Endothelial cell (in vitro differentiated cells): ENCODE measurements at regions not wholly inside any gene's neighbourhood (a gene's known extent, or its start where the extent isn't known, plus 50 kb on each side); places are given as distances from the start of the nearest gene placed in this dataset.

ENCODE experiments used
- DNase-seq: peaks from one replicate; pipeline ENCODE4 v3.0.0; 2021; ENCODE audit warnings: low spot score
- H3K27ac Mint-ChIP-seq: one replicate; pipeline ENCODE4 v1.8.0; 2021; ENCODE audit warnings: mixed read lengths, inconsistent platforms; ENCODE audit not compliant: unreplicated experiment
- H3K27me3 Mint-ChIP-seq: one replicate; pipeline ENCODE4 v1.8.0; 2021; ENCODE audit warnings: mild to moderate bottlenecking, moderate library complexity, mixed read lengths, inconsistent platforms; ENCODE audit not compliant: unreplicated experiment
- H3K36me3 Mint-ChIP-seq: one replicate; pipeline ENCODE4 v1.8.0; 2021; ENCODE audit warnings: mild to moderate bottlenecking, low read depth, mixed read lengths, inconsistent platforms; ENCODE audit not compliant: unreplicated experiment
- H3K4me1 Mint-ChIP-seq: one replicate; pipeline ENCODE4 v1.8.0; 2021; ENCODE audit warnings: mild to moderate bottlenecking, mixed read lengths, inconsistent platforms; ENCODE audit not compliant: unreplicated experiment
- H3K4me3 Mint-ChIP-seq: one replicate; pipeline ENCODE4 v1.8.0; 2021; ENCODE audit warnings: mild to moderate bottlenecking, mixed read lengths, inconsistent platforms; ENCODE audit not compliant: unreplicated experiment
- H3K9me3 Mint-ChIP-seq: one replicate; pipeline ENCODE4 v1.8.0; 2021; ENCODE audit warnings: mixed read lengths, inconsistent platforms; ENCODE audit not compliant: unreplicated experiment
- CTCF ChIP-seq: fragments of 200-600 bp; sonication (generic); IDR thresholded peaks from one replicate; pipeline ENCODE4 v1.5.0; 2021; ENCODE audit warnings: antibody characterized with exemption; ENCODE audit not compliant: unreplicated experiment

- H3K4me3 Mint-ChIP-seq, result no peak overlapping the region
- TF ChIP-seq CTCF, result no peak
- DNase-seq, result no peak
- H3K36me3 Mint-ChIP-seq, result no peaks in the 10 kb centered on the region
- H3K27me3 Mint-ChIP-seq, result no peaks in the 10 kb centered on the region
- H3K4me1 Mint-ChIP-seq, result peaks cover 4% of the 10 kb centered on the region
- H3K27ac Mint-ChIP-seq, result no peak overlapping the region
- no peaks in the 10 kb centered on the region for H3K9me3 Mint-ChIP-seq
These were observed 126.3 kb upstream of the SEC61G start for GRCh38 chr7:54885285-54885684.

GRCh38 chr7:54888067-54888733 lies 129.2 kb upstream of the SEC61G start:
- Mint-ChIP-seq H3K4me1 (peaks cover 4% of the 10 kb centered on the region), H3K27me3 (peaks cover 3% of the 10 kb centered on the region), H3K27ac (no peak overlapping the region), H3K9me3 (no peaks in the 10 kb centered on the region), H3K4me3 (peak overlapping the region; percentile 40), H3K36me3 (no peaks in the 10 kb centered on the region)
- DNase-seq, result peak; percentile 12
- no peak for TF ChIP-seq CTCF

GRCh38 chr7:54888734-54889082 lies 129.7 kb upstream of the SEC61G start:
- Mint-ChIP-seq H3K27ac (no peak overlapping the region), H3K4me3 (peak overlapping the region; percentile 40), H3K9me3 (no peaks in the 10 kb centered on the region), H3K36me3 (no peaks in the 10 kb centered on the region), H3K4me1 (peaks cover 4% of the 10 kb centered on the region), H3K27me3 (peaks cover 3% of the 10 kb centered on the region)
- TF ChIP-seq CTCF, result no peak
- no peak for DNase-seq

GRCh38 chr7:54897891-54898290 lies 120.9 kb upstream of the EGFR start:
- Mint-ChIP-seq H3K36me3 (no peaks in the 10 kb centered on the region), H3K27me3 (peaks cover 1% of the 10 kb centered on the region), H3K4me3 (no peak overlapping the region), H3K9me3 (no peaks in the 10 kb centered on the region), H3K4me1 (no peaks in the 10 kb centered on the region), H3K27ac (no peak overlapping the region)
- DNase-seq, result no peak
- no peak for TF ChIP-seq CTCF

- Mint-ChIP-seq H3K4me3 (no peak overlapping the region), H3K27me3 (peaks cover 1% of the 10 kb centered on the region), H3K36me3 (no peaks in the 10 kb centered on the region), H3K9me3 (no peaks in the 10 kb centered on the region), H3K4me1 (no peaks in the 10 kb centered on the region), H3K27ac (no peak overlapping the region)
- DNase-seq, result no peak
- TF ChIP-seq CTCF, result no peak
These were observed 120.0 kb upstream of the EGFR start for GRCh38 chr7:54898659-54899340.
